Breast epithelium (tissue), 4 donors: ENCODE measurements at regions not wholly inside any gene's neighbourhood (a gene's known extent, or its start where the extent isn't known, plus 50 kb on each side); places are given as distances from the start of the nearest gene placed in this dataset.

Experiments used
- DNase-seq, 2 donors: peaks; one replicate each; pipeline ENCODE4 v3.0.0-alpha.2; 2019; ENCODE audit warnings: low spot score in 2 of 2
- H3K27ac ChIP-seq, 2 donors: fragments of 200-600 bp; sonication (generic) in 1 of 2; one replicate each; pipeline ENCODE4 v1.5.1; 2016 to 2019; ENCODE audit warnings: mild to moderate bottlenecking in 1 of 2
- H3K27me3 ChIP-seq, 2 donors: fragments of 200-600 bp; sonication (generic) in 1 of 2; one replicate each; pipeline versions ENCODE4 v1.5.1 to v1.6.0; 2017 to 2019; ENCODE audit warnings: control low read depth in 1 of 2, mild to moderate bottlenecking in 1 of 2
- H3K36me3 ChIP-seq: fragments of 200-600 bp; one replicate; pipeline ENCODE4 v1.5.1; 2019
- H3K4me1 ChIP-seq, 2 donors: fragments of 200-600 bp; sonication (generic); one replicate each; pipeline ENCODE4 v1.5.1; 2016 to 2019; ENCODE audit warnings: control low read depth in 1 of 2
- H3K4me3 ChIP-seq, 3 donors: fragments of 200-600 bp; sonication (generic); 1 replicate in 2 of 3; 2 replicates in 1 of 3; pipeline ENCODE4 v1.5.1; 2016 to 2019; ENCODE audit warnings: mild to moderate bottlenecking in 3 of 3, moderate library complexity in 2 of 3
- H3K9me3 ChIP-seq, 2 donors: fragments of 200-600 bp; sonication (generic) in 1 of 2; one replicate each; pipeline ENCODE4 v1.5.1; 2016 to 2019; ENCODE audit warnings: control low read depth in 1 of 2
- POLR2A ChIP-seq: fragments of 450-650 bp; IDR thresholded peaks from one replicate; pipeline ENCODE4 v1.6.1; 2016; ENCODE audit warnings: antibody characterized with exemption, mild to moderate bottlenecking, moderate library complexity
- POLR2AphosphoS5 ChIP-seq, 3 donors: sonication (generic); formaldehyde crosslinking; IDR thresholded peaks; one replicate each; pipeline ENCODE4 v1.6.1; 2017; ENCODE audit warnings: antibody characterized with exemption in 3 of 3
- intact Hi-C: fragments of 100-400 bp; cut with DNase I; formaldehyde crosslinking; loops from one replicate; pipeline ENCODE4 v1.15.1; 2023; ENCODE audit warnings: low total_unique reads
- TF ChIP-seq, protein P1 (sequence below), 3 donors: fragments of 450-650 bp; IDR thresholded peaks; one replicate each; pipeline ENCODE4 v1.5.1; 2016 to 2017; ENCODE audit warnings: antibody characterized with exemption in 3 of 3, mild to moderate bottlenecking in 3 of 3, moderate library complexity in 3 of 3

DNA sequence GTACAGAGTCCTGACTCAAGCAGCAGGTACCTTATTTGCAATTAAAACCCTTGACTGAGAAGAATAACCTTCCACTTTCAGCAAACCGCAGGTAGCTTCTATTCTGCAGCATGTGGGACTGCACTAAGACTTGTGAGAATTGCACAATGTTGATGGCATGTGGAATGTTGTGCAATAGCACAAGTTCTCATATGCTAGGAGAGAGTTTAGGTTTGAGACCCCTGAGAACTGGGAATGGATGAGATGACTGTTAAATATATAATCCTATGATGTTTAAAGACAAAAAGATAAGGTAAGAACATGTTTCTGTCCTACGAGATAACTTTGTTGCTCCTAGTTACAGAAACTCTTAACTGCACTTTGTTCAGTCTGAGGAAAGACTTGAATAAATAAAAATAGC lies 194.6 kb downstream of the OTOR start:
- H3K36me3 ChIP-seq, result no peaks in the 10 kb centered on the region
- TF ChIP-seq, protein P1, sequence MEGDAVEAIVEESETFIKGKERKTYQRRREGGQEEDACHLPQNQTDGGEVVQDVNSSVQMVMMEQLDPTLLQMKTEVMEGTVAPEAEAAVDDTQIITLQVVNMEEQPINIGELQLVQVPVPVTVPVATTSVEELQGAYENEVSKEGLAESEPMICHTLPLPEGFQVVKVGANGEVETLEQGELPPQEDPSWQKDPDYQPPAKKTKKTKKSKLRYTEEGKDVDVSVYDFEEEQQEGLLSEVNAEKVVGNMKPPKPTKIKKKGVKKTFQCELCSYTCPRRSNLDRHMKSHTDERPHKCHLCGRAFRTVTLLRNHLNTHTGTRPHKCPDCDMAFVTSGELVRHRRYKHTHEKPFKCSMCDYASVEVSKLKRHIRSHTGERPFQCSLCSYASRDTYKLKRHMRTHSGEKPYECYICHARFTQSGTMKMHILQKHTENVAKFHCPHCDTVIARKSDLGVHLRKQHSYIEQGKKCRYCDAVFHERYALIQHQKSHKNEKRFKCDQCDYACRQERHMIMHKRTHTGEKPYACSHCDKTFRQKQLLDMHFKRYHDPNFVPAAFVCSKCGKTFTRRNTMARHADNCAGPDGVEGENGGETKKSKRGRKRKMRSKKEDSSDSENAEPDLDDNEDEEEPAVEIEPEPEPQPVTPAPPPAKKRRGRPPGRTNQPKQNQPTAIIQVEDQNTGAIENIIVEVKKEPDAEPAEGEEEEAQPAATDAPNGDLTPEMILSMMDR (IDR thresholded peaks at IDR 0.05), result no peak
- TF ChIP-seq POLR2A (no peak), POLR2AphosphoS5 (IDR thresholded peaks at IDR 0.05) (no peak)
- H3K4me3 ChIP-seq, result no peak overlapping the region
- intact Hi-C loops, result no loop called here
- H3K4me1 ChIP-seq, result no peaks in the 10 kb centered on the region
- no peaks in the 10 kb centered on the region for H3K27me3 ChIP-seq
- no peak overlapping the region for H3K27ac ChIP-seq
- no peaks in the 10 kb centered on the region for H3K9me3 ChIP-seq
- DNase-seq, result no peak

DNA sequence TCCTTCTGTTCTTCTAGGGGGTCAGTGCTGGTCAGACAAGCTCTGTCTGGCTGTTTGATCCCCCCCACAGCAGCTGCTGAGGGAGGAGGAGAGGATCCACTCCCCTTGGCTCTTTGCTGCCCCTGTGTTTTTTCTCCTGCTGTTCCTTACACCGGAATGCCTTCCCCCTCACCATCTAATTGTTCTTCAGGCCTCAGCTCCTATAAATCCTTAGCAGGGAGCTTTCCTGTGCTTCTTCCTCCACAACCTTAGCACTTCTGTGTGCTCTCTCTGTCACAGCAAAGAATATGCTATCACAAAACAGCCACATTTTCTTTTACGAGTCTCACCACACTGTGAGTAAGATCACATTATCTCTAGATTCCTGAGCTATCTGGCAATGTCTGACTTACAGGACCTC lies 196.6 kb downstream of the OTOR start:
- no peak for DNase-seq
- H3K4me3 ChIP-seq, result no peak overlapping the region
- no peaks in the 10 kb centered on the region for H3K4me1 ChIP-seq
- intact Hi-C loops, result no loop called here
- H3K36me3 ChIP-seq, result no peaks in the 10 kb centered on the region
- TF ChIP-seq, protein P1 (IDR thresholded peaks at IDR 0.05), result no peak
- no peak for TF ChIP-seq POLR2AphosphoS5 (IDR thresholded peaks at IDR 0.05)
- no peak for TF ChIP-seq POLR2A
- no peaks in the 10 kb centered on the region for H3K27me3 ChIP-seq
- no peaks in the 10 kb centered on the region for H3K9me3 ChIP-seq
- no peak overlapping the region for H3K27ac ChIP-seq

DNA sequence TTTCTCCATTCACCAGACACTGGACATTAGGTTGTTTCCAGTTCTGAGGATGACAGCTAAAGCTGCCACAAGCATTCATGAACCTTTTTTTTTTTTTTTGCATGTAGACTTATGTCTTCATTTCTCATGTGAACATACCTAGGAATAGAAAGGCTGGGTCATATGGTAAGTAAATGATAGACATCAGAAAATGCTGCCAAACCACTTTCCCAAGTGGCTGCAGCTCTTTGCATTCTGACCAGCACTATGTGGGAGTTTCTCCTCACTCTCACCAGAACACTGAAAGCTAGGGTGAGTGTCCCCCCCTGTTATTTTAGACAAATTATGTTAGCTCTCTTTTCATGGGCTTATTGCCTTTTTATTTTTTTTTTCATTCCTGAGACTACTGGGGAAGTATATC lies 197.5 kb downstream of the OTOR start:
- H3K27ac ChIP-seq, result no peak overlapping the region
- H3K4me1 ChIP-seq, result no peaks in the 10 kb centered on the region
- intact Hi-C loops, result no loop called here
- no peaks in the 10 kb centered on the region for H3K27me3 ChIP-seq
- no peaks in the 10 kb centered on the region for H3K36me3 ChIP-seq
- H3K9me3 ChIP-seq, result no peaks in the 10 kb centered on the region
- TF ChIP-seq POLR2A (no peak), POLR2AphosphoS5 (IDR thresholded peaks at IDR 0.05) (no peak)
- TF ChIP-seq, protein P1 (IDR thresholded peaks at IDR 0.05), result no peak
- no peak overlapping the region for H3K4me3 ChIP-seq
- DNase-seq, result no peak

DNA sequence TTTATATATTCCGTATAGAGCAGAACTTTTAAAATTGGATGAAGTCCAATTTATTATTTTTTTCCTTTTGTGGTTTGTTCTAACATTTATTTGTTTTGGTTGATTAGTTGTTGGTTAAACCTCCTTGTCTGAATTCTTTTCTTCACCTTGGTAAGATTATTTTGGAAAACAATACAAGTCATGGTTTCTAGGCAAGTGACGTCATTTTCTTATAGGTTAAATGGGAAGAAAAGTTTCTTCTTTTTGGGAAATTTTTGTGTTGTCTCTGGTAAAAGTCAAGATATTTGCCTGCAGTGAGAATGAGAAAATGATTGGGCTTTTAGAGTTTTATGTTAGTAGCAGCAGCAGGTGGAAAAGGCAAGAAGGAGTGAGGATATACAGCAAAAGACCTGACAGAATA lies 197.9 kb downstream of the OTOR start:
- H3K27me3 ChIP-seq, result no peaks in the 10 kb centered on the region
- no peaks in the 10 kb centered on the region for H3K9me3 ChIP-seq
- no peak for DNase-seq
- H3K27ac ChIP-seq, result no peak overlapping the region
- TF ChIP-seq POLR2A, result no peak
- TF ChIP-seq POLR2AphosphoS5 (IDR thresholded peaks at IDR 0.05), result no peak
- TF ChIP-seq, protein P1 (IDR thresholded peaks at IDR 0.05), result no peak
- H3K4me3 ChIP-seq, result no peak overlapping the region
- no peaks in the 10 kb centered on the region for H3K4me1 ChIP-seq
- intact Hi-C loops, result no loop called here
- no peaks in the 10 kb centered on the region for H3K36me3 ChIP-seq

DNA sequence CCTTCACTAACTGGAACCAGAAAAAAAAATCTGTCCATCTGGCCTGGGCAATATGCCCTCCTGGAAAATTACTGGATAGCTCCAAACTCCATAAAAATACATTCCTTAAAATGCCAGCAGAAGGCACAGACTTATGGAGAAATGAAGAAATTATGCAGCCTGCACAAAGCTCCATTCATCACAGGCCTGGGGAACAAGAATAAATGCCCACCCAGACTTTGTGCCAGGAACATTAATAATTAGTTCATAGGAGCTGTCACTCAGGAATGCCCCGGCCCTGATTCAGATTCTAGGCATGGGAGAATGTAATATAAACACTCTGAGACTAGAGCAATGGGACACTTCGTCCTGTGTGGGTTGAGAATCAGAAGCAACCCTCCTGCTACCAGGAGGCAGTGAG lies 199.3 kb downstream of the OTOR start:
- no peak overlapping the region for H3K27ac ChIP-seq
- TF ChIP-seq POLR2AphosphoS5 (IDR thresholded peaks at IDR 0.05) (no peak), POLR2A (no peak)
- TF ChIP-seq, protein P1 (IDR thresholded peaks at IDR 0.05), result no peak

More for the DNA sequence above, 199.3 kb downstream of the OTOR start:
- intact Hi-C loops, result no loop called here
- no peaks in the 10 kb centered on the region for H3K36me3 ChIP-seq
- H3K9me3 ChIP-seq, result no peaks in the 10 kb centered on the region
- H3K4me3 ChIP-seq, result no peak overlapping the region
- DNase-seq, result no peak
- no peaks in the 10 kb centered on the region for H3K27me3 ChIP-seq
- H3K4me1 ChIP-seq, result no peaks in the 10 kb centered on the region
